GM10266 (cell line): ENCODE measurements at regions not wholly inside any gene's neighbourhood (a gene's known extent, or its start where the extent isn't known, plus 50 kb on each side); places are given as distances from the start of the nearest gene placed in this dataset.
"Not testable (repeated sequence)": the region's sequence is repeated elsewhere in the genome, so short reads cannot be mapped to it uniquely, and the experiment has no call there.

Experiments used
- DNase-seq: peaks from one replicate; pipeline ENCODE4 v3.0.0; 2012; ENCODE audit errors: extremely low spot score
- TF ChIP-seq, protein P1 (sequence below): IDR thresholded peaks from 2 replicates; pipeline ENCODE4 v1.5.1; 2012; ENCODE audit warnings: mild to moderate bottlenecking, low read depth; ENCODE audit not compliant: control insufficient read depth, insufficient read depth; ENCODE audit errors: missing control alignments

- no peak for DNase-seq
- TF ChIP-seq, protein P1, sequence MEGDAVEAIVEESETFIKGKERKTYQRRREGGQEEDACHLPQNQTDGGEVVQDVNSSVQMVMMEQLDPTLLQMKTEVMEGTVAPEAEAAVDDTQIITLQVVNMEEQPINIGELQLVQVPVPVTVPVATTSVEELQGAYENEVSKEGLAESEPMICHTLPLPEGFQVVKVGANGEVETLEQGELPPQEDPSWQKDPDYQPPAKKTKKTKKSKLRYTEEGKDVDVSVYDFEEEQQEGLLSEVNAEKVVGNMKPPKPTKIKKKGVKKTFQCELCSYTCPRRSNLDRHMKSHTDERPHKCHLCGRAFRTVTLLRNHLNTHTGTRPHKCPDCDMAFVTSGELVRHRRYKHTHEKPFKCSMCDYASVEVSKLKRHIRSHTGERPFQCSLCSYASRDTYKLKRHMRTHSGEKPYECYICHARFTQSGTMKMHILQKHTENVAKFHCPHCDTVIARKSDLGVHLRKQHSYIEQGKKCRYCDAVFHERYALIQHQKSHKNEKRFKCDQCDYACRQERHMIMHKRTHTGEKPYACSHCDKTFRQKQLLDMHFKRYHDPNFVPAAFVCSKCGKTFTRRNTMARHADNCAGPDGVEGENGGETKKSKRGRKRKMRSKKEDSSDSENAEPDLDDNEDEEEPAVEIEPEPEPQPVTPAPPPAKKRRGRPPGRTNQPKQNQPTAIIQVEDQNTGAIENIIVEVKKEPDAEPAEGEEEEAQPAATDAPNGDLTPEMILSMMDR: no peak
Measured at GRCh38 chr2:120513776-120514357, 167.9 kb downstream of the INHBB start.

GRCh38 chr2:120514521-120514920, 168.6 kb downstream of the INHBB start:
- DNase-seq: no peak
- TF ChIP-seq, protein P1: no peak

DNA sequence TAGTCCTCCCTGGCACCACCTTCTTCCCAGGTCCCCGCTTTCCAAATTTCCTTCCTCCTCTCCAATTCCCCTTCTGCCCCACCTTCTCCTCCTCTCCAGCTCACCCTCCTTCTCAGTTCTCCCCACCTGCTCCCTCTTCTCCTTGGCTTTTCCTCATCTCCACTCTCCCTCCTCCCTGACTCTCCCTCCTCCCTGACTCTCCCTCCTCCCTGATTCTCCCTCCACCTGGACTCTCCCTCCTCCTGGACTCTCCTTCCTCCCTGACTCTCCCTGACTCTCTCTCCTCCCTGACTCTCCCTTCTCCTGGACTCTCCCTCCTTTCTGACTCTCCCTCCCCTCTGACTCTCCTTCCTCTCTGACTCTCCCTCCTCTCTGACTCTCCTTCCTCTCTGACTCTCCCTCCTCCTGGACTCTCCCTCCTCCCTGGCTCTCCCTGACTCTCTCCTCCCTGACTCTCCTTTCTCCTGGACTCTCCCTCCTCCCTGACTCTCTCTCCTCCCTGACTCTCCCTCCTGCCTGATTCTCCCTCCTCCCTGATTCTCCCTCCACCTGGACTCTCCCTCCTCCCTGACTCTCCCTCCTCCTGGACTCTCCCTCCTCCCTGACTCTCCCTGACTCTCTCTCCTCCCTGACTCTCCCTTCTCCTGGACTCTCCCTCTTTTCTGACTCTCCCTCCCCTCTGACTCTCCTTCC, 169.3 kb downstream of the INHBB start:
- not testable (repeated sequence) for DNase-seq

- DNase-seq: no peak
- TF ChIP-seq, protein P1: no peak
Measured at GRCh38 chr2:120515759-120516678, 170.1 kb downstream of the INHBB start.

GRCh38 chr2:120516679-120517314, 170.9 kb downstream of the INHBB start:
- DNase-seq: no peak
- TF ChIP-seq, protein P1: no peak

DNA sequence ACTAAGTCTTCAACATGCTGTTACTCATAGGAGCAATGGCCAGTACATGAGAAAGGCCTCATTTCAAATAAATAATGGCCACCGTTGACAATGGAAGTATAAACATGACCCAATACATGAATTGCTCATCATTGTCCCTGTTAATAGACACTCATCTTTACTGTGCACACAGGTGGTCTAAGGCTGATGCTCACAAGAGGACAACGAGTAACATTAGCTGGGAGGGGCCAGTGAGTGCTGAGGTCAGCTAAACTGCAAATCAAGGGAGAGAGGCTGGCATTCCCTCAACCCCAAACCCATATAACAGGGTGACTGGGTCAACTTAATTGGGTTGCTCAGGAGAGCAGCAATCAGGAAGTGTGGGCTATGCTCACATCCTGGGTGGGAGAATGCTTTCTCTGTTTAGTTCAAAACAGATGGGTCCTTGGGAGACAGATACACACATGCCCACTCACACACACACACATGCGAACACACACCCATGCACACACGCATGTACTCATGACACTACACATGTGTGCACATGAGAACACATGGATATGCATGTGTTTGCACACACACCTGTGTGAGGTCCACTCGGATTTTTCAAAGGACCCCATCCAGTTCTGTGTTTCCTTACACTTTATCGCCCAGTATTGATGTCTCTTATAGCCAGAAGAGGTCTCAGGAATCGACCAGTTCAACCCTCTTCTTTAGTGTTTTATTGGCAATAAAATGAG, 172.0 kb downstream of the INHBB start:
- no peak for DNase-seq
- TF ChIP-seq, protein P1: no peak

DNA sequence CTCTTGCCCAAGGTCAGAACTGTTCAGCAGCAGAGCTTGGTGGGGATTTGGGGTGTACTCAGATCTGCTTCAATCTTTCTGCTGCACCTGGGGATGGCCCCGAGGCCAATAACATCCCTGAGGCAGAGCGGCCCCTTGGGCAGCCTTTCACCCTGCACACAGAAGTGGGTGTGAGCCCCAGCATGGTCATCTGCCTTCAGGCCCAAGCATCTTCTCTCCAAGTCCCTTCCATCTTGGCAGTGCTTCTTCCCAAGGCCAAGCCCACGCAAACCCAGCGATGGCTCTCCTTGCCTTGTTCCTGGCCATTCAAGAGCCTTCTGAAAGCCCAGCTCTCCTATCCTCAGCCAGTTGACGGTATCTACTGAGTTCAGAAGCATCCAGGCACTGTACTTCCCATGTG, 172.9 kb downstream of the INHBB start:
- TF ChIP-seq, protein P1: no peak
- DNase-seq: no peak
